Vagina (tissue), 2 donors: ENCODE measurements at regions not wholly inside any gene's neighbourhood (a gene's known extent, or its start where the extent isn't known, plus 50 kb on each side); places are given as distances from the start of the nearest gene placed in this dataset.

ENCODE experiments used
- POLR2A ChIP-seq, 2 donors: fragments of 450-650 bp; IDR thresholded peaks; one replicate each; pipeline ENCODE4 v1.6.1; 2017; ENCODE audit warnings: antibody characterized with exemption in 2 of 2, mild to moderate bottlenecking in 2 of 2, moderate library complexity in 2 of 2
- TF ChIP-seq, protein P1 (sequence below), 3 experiments: fragments of 450-650 bp in 2 of 3; fragments of 200-600 bp in 1 of 3; sonication (generic) in 1 of 3; IDR thresholded peaks; one replicate each; pipeline ENCODE4 v1.5.1; 2017 to 2019; ENCODE audit warnings: antibody characterized with exemption in 3 of 3, mild to moderate bottlenecking in 2 of 3, moderate library complexity in 2 of 3

DNA sequence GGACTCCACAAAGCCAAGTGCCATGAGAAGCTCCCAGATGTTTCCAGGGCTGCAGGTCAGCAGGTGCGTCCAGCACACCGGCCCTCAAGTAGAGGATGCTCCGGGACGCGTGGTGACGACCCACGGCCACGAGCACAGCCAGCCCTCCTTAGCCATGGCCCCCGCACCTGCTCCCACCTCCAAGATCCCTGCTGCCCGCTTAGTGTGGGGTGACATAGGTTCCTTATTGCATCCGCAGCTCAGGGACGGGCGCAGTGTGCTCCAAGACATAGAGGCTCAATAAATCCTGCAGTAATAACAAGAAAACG, 138.1 kb upstream of the RPS6KA2 start:
- TF ChIP-seq POLR2A (IDR thresholded peaks at IDR 0.05): no peak
- TF ChIP-seq, protein P1, sequence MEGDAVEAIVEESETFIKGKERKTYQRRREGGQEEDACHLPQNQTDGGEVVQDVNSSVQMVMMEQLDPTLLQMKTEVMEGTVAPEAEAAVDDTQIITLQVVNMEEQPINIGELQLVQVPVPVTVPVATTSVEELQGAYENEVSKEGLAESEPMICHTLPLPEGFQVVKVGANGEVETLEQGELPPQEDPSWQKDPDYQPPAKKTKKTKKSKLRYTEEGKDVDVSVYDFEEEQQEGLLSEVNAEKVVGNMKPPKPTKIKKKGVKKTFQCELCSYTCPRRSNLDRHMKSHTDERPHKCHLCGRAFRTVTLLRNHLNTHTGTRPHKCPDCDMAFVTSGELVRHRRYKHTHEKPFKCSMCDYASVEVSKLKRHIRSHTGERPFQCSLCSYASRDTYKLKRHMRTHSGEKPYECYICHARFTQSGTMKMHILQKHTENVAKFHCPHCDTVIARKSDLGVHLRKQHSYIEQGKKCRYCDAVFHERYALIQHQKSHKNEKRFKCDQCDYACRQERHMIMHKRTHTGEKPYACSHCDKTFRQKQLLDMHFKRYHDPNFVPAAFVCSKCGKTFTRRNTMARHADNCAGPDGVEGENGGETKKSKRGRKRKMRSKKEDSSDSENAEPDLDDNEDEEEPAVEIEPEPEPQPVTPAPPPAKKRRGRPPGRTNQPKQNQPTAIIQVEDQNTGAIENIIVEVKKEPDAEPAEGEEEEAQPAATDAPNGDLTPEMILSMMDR (IDR thresholded peaks at IDR 0.05): no peak
